Muscle layer of duodenum (tissue), 2 donors: ENCODE measurements at regions not wholly inside any gene's neighbourhood (a gene's known extent, or its start where the extent isn't known, plus 50 kb on each side); places are given as distances from the start of the nearest gene placed in this dataset.

ENCODE experiments used
- H3K27ac ChIP-seq: one replicate; pipeline ENCODE4 v1.7.0; 2013; ENCODE audit warnings: mild to moderate bottlenecking, low read length
- H3K27me3 ChIP-seq: one replicate; pipeline ENCODE4 v1.7.0; 2013; ENCODE audit warnings: low read depth, mild to moderate bottlenecking, control low read depth, low read length
- H3K36me3 ChIP-seq, 2 donors: one replicate each; pipeline ENCODE4 v1.7.0; 2013; ENCODE audit warnings: low read length in 2 of 2, control low read depth in 1 of 2, mild to moderate bottlenecking in 1 of 2; ENCODE audit not compliant: insufficient read depth in 2 of 2, control insufficient read depth in 1 of 2
- H3K4me1 ChIP-seq, 2 donors: one replicate each; pipeline ENCODE4 v1.7.0; 2013; ENCODE audit warnings: low read length in 2 of 2, mild to moderate bottlenecking in 2 of 2, control low read depth in 1 of 2, moderate library complexity in 1 of 2; ENCODE audit not compliant: insufficient read depth in 2 of 2, control insufficient read depth in 1 of 2
- H3K4me3 ChIP-seq, 2 donors: one replicate each; pipeline ENCODE4 v1.7.0; 2013; ENCODE audit warnings: low read length in 2 of 2, low read depth in 1 of 2, mild to moderate bottlenecking in 1 of 2
- H3K9me3 ChIP-seq, 2 donors: one replicate each; pipeline ENCODE4 v1.7.0; 2013; ENCODE audit warnings: low read length in 2 of 2, control low read depth in 1 of 2, mild to moderate bottlenecking in 1 of 2; ENCODE audit not compliant: control insufficient read depth in 1 of 2
- donor health status: healthy.

- Histone ChIP-seq H3K27me3 (no peaks in the 10 kb centered on the region), H3K4me3 (no peak overlapping the region), H3K9me3 (no peaks in the 10 kb centered on the region), H3K4me1 (peaks cover 0 to 26% of the 10 kb centered on the region in 2 donors), H3K27ac (no peak overlapping the region), H3K36me3 (no peaks in the 10 kb centered on the region)
Measured at GRCh38 chr9:86795047-86795442, 152.3 kb downstream of the GAS1 start.

GRCh38 chr9:86794391-86795046 lies 152.8 kb downstream of the GAS1 start:
- no peak overlapping the region for H3K4me3 ChIP-seq
- no peaks in the 10 kb centered on the region for H3K27me3 ChIP-seq
- H3K9me3 ChIP-seq: no peaks in the 10 kb centered on the region
- no peaks in the 10 kb centered on the region for H3K36me3 ChIP-seq
- peaks cover 0 to 26% of the 10 kb centered on the region in 2 donors for H3K4me1 ChIP-seq
- H3K27ac ChIP-seq: no peak overlapping the region

DNA sequence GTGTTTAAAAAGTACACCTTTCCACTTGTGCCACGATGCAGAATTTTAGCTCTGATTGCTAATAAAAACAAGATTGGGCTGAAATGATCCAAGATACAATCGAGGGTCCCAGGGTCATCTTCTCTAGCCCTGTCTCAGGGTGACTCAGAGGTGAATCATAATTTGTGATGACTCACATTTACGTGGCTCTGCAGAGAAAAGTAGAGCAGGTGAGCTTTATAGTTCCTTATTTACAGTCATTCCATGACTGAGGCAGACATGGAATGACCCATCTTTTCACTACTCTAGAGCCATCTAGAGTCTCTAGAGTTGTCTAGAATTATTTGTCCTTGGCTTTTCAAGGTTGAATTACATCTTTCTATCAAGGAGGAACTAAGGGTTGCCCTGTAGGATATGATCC lies 155.2 kb downstream of the GAS1 start:
- H3K27me3 ChIP-seq: no peaks in the 10 kb centered on the region
- no peak overlapping the region for H3K27ac ChIP-seq
- H3K4me1 ChIP-seq: peaks cover 0 to 26% of the 10 kb centered on the region in 2 donors
- H3K4me3 ChIP-seq: no peak overlapping the region
- no peaks in the 10 kb centered on the region for H3K36me3 ChIP-seq
- no peaks in the 10 kb centered on the region for H3K9me3 ChIP-seq

DNA sequence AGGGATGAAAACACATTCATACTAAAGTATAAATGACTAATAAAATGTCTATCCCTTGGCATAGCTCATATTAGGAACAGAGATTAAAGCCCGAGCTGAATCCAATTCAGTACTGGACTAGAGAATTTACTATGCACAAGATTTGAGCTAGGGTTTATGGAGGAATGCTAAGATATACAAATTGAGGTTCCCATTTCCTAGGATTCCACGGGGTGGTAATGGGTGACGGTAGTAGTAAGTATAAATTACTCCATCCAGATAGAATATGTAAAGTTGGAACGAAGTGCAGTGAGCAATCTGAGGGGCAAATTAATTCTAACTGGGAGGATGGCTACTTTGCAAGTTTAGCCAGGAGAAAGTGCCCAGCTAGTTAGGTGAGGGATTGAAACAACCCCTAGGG lies 156.5 kb downstream of the GAS1 start:
- peaks cover 0 to 21% of the 10 kb centered on the region in 2 donors for H3K4me1 ChIP-seq
- no peaks in the 10 kb centered on the region for H3K9me3 ChIP-seq
- H3K36me3 ChIP-seq: no peaks in the 10 kb centered on the region
- H3K27ac ChIP-seq: no peak overlapping the region
- no peaks in the 10 kb centered on the region for H3K27me3 ChIP-seq
- H3K4me3 ChIP-seq: no peak overlapping the region

DNA sequence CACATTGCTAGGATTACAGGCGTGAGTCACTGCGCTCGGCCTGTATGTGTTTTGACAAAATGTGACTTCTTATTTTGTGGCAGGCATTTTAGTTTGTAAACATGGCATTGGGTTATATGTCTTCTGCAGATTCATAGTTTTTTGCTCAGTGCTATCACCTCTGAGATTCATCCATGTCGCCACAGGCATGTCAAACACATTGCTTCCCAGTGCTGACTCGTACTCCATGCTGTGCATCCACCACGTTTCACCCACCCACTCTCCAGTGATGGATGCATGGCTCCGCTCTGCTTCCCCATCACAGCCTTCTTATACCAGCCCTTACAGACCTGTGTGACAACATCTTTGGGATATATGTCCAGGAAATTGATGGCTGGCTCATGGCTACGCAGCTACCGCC lies 158.8 kb downstream of the GAS1 start:
- no peak overlapping the region for H3K27ac ChIP-seq
- no peaks in the 10 kb centered on the region for H3K27me3 ChIP-seq
- no peaks in the 10 kb centered on the region for H3K4me1 ChIP-seq
- no peaks in the 10 kb centered on the region for H3K9me3 ChIP-seq
- H3K36me3 ChIP-seq: no peaks in the 10 kb centered on the region
- H3K4me3 ChIP-seq: no peak overlapping the region

DNA sequence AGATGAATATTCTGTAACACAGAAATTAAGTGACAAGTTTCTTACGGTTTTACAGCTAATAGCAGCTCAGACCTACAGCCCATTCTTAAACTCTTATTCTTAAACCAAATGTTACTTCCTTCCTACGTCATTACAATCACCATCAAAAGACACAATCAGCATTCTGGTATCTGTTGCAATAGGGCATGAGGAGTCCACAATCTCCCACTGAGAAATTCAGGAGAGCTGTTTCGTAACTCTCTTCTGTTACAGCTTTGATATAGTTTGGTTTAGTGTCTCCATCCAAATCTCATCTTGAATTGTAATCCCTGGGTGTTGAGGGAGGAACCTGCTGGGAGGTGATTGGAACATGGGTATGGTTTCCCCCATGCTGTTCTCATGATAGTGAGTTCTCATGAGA lies 163.4 kb downstream of the GAS1 start:
- Histone ChIP-seq H3K4me3 (no peak overlapping the region), H3K9me3 (no peaks in the 10 kb centered on the region), H3K27me3 (no peaks in the 10 kb centered on the region), H3K36me3 (no peaks in the 10 kb centered on the region), H3K27ac (no peak overlapping the region), H3K4me1 (no peaks in the 10 kb centered on the region)

- H3K4me3 ChIP-seq: no peak overlapping the region
- no peaks in the 10 kb centered on the region for H3K36me3 ChIP-seq
- no peaks in the 10 kb centered on the region for H3K9me3 ChIP-seq
- H3K4me1 ChIP-seq: no peaks in the 10 kb centered on the region
- no peak overlapping the region for H3K27ac ChIP-seq
- no peaks in the 10 kb centered on the region for H3K27me3 ChIP-seq
Measured at GRCh38 chr9:86782831-86783230, 164.5 kb downstream of the GAS1 start.

- Histone ChIP-seq H3K36me3 (no peaks in the 10 kb centered on the region), H3K9me3 (no peaks in the 10 kb centered on the region), H3K27me3 (no peaks in the 10 kb centered on the region), H3K4me3 (no peak overlapping the region), H3K27ac (no peak overlapping the region), H3K4me1 (no peaks in the 10 kb centered on the region)
Measured at GRCh38 chr9:86778761-86779160, 168.5 kb downstream of the GAS1 start.

DNA sequence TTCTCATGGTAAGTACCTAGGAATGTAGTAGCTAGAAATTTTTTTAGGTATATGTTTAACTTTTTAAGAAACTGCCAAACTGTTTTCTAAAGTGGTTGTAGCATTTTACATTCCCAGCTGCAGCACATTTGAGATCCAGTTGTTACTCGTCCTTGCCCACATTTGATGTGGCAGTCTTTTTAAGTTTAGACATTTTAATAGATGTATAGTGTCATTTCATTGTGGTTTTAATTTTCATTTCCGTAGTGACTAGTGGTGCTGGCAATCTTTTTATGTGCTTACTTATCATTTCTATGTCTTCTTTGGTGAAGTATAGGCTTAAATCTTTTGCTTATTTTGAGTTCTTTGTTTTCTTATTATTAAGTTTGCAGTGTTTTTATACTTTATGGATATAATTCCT lies 171.6 kb downstream of the GAS1 start:
- no peak overlapping the region for H3K27ac ChIP-seq

GRCh38 chr9:86774116-86774515 lies 173.2 kb downstream of the GAS1 start:
- no peaks in the 10 kb centered on the region for H3K4me1 ChIP-seq
- no peaks in the 10 kb centered on the region for H3K27me3 ChIP-seq
- H3K27ac ChIP-seq: no peak overlapping the region
- no peaks in the 10 kb centered on the region for H3K36me3 ChIP-seq
- H3K9me3 ChIP-seq: no peaks in the 10 kb centered on the region
- H3K4me3 ChIP-seq: no peak overlapping the region

More for the DNA sequence above, 171.6 kb downstream of the GAS1 start:
- no peaks in the 10 kb centered on the region for H3K27me3 ChIP-seq
- no peaks in the 10 kb centered on the region for H3K9me3 ChIP-seq
- no peaks in the 10 kb centered on the region for H3K4me1 ChIP-seq
- H3K4me3 ChIP-seq: no peak overlapping the region
- no peaks in the 10 kb centered on the region for H3K36me3 ChIP-seq

GRCh38 chr9:86773422-86773945 lies 173.8 kb downstream of the GAS1 start:
- H3K27me3 ChIP-seq: no peaks in the 10 kb centered on the region
- no peaks in the 10 kb centered on the region for H3K9me3 ChIP-seq
- H3K4me1 ChIP-seq: no peaks in the 10 kb centered on the region
- H3K27ac ChIP-seq: no peak overlapping the region
- no peak overlapping the region for H3K4me3 ChIP-seq
- no peaks in the 10 kb centered on the region for H3K36me3 ChIP-seq

DNA sequence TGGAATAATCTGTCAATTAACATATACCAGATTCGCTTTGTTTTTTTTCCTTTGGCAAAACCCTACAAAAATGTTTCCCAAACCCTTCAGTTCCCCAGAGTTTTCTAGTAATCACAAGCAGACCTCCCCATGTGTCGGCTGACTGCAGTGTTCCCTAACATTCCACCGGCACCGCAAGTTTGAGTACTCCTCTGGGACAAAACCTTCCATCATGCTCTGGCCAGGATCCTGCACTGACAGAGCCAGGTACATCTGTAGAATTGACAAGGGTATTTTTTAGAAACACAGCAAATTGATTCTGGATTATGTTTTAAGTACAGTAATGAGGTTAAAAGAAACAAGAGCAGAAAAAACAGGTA lies 174.7 kb downstream of the GAS1 start:
- Histone ChIP-seq H3K4me1 (no peaks in the 10 kb centered on the region), H3K36me3 (no peaks in the 10 kb centered on the region), H3K27me3 (no peaks in the 10 kb centered on the region), H3K9me3 (no peaks in the 10 kb centered on the region), H3K27ac (no peak overlapping the region), H3K4me3 (no peak overlapping the region)
